ENCODE measurements at regions not wholly inside any gene's neighbourhood (a gene's known extent, or its start where the extent isn't known, plus 50 kb on each side); places are given as distances from the start of the nearest gene placed in this dataset.

GRCh38 chr12:127268213-127268612, 998.8 kb upstream of the TMEM132C start:
- Histone ChIP-seq H2AFZ (ENCODE audit: low read length) (no peak overlapping the region), H3K23me2 (ENCODE audit: low read depth, low read length) (peaks cover 1% of the 10 kb centered on the region; the same call in 1 of the 2 replicates), H2BK120ac (replicated peaks; ENCODE audit: low read depth, low read length) (no peak overlapping the region), H3K4me1 (replicated peaks in 1 of 4; ENCODE audit: control insufficient read depth in 3 of 4, insufficient read depth in 4 of 4, low read length in 3 of 4) (no peaks in the 10 kb centered on the region), H4K20me1 (replicated peaks in 1 of 2; ENCODE audit: control insufficient read depth in 1 of 2, insufficient read depth in 2 of 2, low read length in 2 of 2) (no peaks in the 10 kb centered on the region), H3K79me1 (ENCODE audit: low read depth, low read length) (no peaks in the 10 kb centered on the region), H2AK5ac (ENCODE audit: low read depth, low read length) (no peak overlapping the region), H3K27me3 (replicated peaks in 1 of 4; ENCODE audit: control insufficient read depth in 3 of 4, extremely low read depth in 1 of 4, insufficient read depth in 3 of 4, low read length in 3 of 4) (no peaks in the 10 kb centered on the region), H3K9ac (replicated peaks in 1 of 4; ENCODE audit: extremely low read depth in 1 of 4, low read depth in 3 of 4, low read length in 3 of 4) (no peak overlapping the region), H4K5ac (ENCODE audit: insufficient read length, low read depth, low read length) (no peak overlapping the region), H2BK20ac (ENCODE audit: low read length) (no peak overlapping the region), H3K23ac (ENCODE audit: insufficient read length) (no peak overlapping the region), H3K56ac (replicated peaks; ENCODE audit: insufficient read length, low read depth, low read length) (no peak overlapping the region), H3K79me2 (ENCODE audit: control insufficient read depth in 1 of 2, insufficient read depth in 2 of 2, low read length in 2 of 2) (no peaks in the 10 kb centered on the region), H2BK12ac (ENCODE audit: low read depth, low read length) (no peak overlapping the region), H4K91ac (replicated peaks; ENCODE audit: insufficient read length, low read length) (no peak overlapping the region), H3K4me2 (ENCODE audit: insufficient read depth in 1 of 2, low read depth in 2 of 2, low read length in 2 of 2) (no peak overlapping the region), H3K4me3 (ENCODE audit: extremely low read depth in 1 of 4, insufficient read depth in 2 of 4, low read depth in 3 of 4, low read length in 4 of 4) (no peak overlapping the region), H3K4ac (replicated peaks; ENCODE audit: insufficient read length, low read depth, low read length) (no peak overlapping the region), H3K36me3 (ENCODE audit: control insufficient read depth in 2 of 4, insufficient read depth in 4 of 4, low read length in 3 of 4) (no peaks in the 10 kb centered on the region), H2BK15ac (ENCODE audit: low read length) (no peak overlapping the region), H2BK5ac (ENCODE audit: low read depth, low read length) (no peak overlapping the region), H3K14ac (ENCODE audit: insufficient read length) (no peak overlapping the region), H3K9me3 (ENCODE audit: insufficient read depth in 2 of 2, low read depth in 1 of 2, low read length in 1 of 2) (no peaks in the 10 kb centered on the region), H3K18ac (ENCODE audit: extremely low read depth, low read length) (no peak overlapping the region), H3K27ac (ENCODE audit: low read depth, low read length) (no peak overlapping the region), H4K8ac (ENCODE audit: extremely low read depth, insufficient read depth, low read length) (no peak overlapping the region)
- FAIRE-seq (no peak), DNase-seq (ENCODE audit: low read depth in 1 of 2, low spot score in 2 of 2) (no peak)
- POLR2A ChIA-PET (ENCODE audit: partially characterized antibody) = no interaction called here
- WGBS, 2 experiments (ENCODE audit: extremely low coverage in 1 of 2, insufficient coverage in 1 of 2, insufficient read length in 1 of 2, insufficient replicate concordance in 2 of 2, low coverage in 1 of 2, low lambda C conversion rate in 2 of 2, missing lambda C conversion rate in 1 of 2) = 93% methylated on average over 8 of the region's 8 CpGs; no CpG with 5 or more reads in 1 of the 2 experiments
- CTCF ChIA-PET (ENCODE audit: partially characterized antibody) = interaction anchor here (8.1 kb wide), 1 partner anchor 13 kb away, joined by 55 read pairs; no protein-coding TSS in a partner anchor
- no peak for TF ChIP-seq BACH1 (IDR thresholded peaks at IDR 0.05; ENCODE audit: low read length)
- no peak for TF ChIP-seq CHD2 (IDR thresholded peaks at IDR 0.05; ENCODE audit: low read length)
- TF ChIP-seq KDM4A (IDR thresholded peaks at IDR 0.05; ENCODE audit: low read depth, low read length, severe bottlenecking) = no peak
- no peak for TF ChIP-seq CEBPB (IDR thresholded peaks at IDR 0.05; ENCODE audit: low read depth, low read length)
- no peak for TF ChIP-seq ZNF274 (IDR thresholded peaks at IDR 0.05; ENCODE audit: borderline replicate concordance, extremely low read depth, low read length)
- no peak for TF ChIP-seq NANOG (IDR thresholded peaks at IDR 0.05; ENCODE audit: insufficient read depth, low read depth, low read length, poor library complexity, severe bottlenecking)
- TF ChIP-seq TBP (IDR thresholded peaks at IDR 0.05; ENCODE audit: low read depth, low read length) = no peak
- no peak for TF ChIP-seq JUND (IDR thresholded peaks at IDR 0.05; ENCODE audit: low read length)
- no peak for TF ChIP-seq FOSL1 (IDR thresholded peaks at IDR 0.05; ENCODE audit: insufficient read depth, low read depth, low read length)
- no peak for TF ChIP-seq E2F6 (IDR thresholded peaks at IDR 0.05)
- no peak for TF ChIP-seq SRF (IDR thresholded peaks at IDR 0.05; ENCODE audit: low read depth, low read length)
